ENCODE measurements at regions not wholly inside any gene's neighbourhood (a gene's known extent, or its start where the extent isn't known, plus 50 kb on each side); places are given as distances from the start of the nearest gene placed in this dataset.

DNA sequence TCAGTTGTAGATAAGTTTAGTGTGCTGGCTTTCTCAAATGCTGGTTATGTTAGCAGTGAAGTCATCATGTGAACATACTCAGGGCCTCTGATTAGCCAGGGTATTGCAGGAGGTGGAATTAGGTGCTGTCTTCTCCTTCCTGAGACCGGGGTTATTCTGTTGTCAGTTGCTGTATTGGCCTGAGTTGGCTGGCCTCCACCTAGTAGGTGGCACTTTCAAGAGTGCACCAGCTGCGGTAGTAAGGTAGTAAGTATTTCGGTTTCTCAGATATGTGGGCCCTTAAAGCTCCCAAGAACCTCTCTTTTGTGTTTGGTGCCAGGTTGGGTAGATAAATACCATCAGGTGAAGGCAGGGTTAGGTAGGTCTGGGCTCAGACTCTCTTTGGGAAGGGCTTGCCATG, 1430.5 kb upstream of the CELF4 start:
- FAIRE-seq (no peak), DNase-seq (no peak)
- H3K36me3 ChIP-seq (ENCODE audit: control insufficient read depth in 2 of 3, insufficient read depth in 3 of 3, low read length in 3 of 3): no peaks in the 10 kb centered on the region
- no peak overlapping the region for H3K4me3 ChIP-seq (ENCODE audit: low read length in 3 of 3)
- TF ChIP-seq, protein P1, sequence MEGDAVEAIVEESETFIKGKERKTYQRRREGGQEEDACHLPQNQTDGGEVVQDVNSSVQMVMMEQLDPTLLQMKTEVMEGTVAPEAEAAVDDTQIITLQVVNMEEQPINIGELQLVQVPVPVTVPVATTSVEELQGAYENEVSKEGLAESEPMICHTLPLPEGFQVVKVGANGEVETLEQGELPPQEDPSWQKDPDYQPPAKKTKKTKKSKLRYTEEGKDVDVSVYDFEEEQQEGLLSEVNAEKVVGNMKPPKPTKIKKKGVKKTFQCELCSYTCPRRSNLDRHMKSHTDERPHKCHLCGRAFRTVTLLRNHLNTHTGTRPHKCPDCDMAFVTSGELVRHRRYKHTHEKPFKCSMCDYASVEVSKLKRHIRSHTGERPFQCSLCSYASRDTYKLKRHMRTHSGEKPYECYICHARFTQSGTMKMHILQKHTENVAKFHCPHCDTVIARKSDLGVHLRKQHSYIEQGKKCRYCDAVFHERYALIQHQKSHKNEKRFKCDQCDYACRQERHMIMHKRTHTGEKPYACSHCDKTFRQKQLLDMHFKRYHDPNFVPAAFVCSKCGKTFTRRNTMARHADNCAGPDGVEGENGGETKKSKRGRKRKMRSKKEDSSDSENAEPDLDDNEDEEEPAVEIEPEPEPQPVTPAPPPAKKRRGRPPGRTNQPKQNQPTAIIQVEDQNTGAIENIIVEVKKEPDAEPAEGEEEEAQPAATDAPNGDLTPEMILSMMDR (IDR thresholded peaks at IDR 0.05; ENCODE audit: borderline replicate concordance, extremely low read depth, insufficient read depth): no peak
- H3K27me3 ChIP-seq (ENCODE audit: control insufficient read depth, insufficient read depth, low read length): no peaks in the 10 kb centered on the region
- no peaks in the 10 kb centered on the region for H3K4me1 ChIP-seq (ENCODE audit: control insufficient read depth in 2 of 3, insufficient read depth in 2 of 3, low read depth in 1 of 3, low read length in 3 of 3)
- no peak overlapping the region for H3K9ac ChIP-seq (ENCODE audit: low read length in 3 of 3)
- H3K27ac ChIP-seq (ENCODE audit: low read depth in 2 of 2, low read length in 2 of 2): no peak overlapping the region
- H3K9me3 ChIP-seq (ENCODE audit: control insufficient read depth in 2 of 3, insufficient read depth in 1 of 3, low read length in 3 of 3): no peaks in the 10 kb centered on the region
- intact Hi-C loops (cut with DNase I): no loop called here

- TF ChIP-seq, protein P1 (IDR thresholded peaks at IDR 0.05; ENCODE audit: borderline replicate concordance, extremely low read depth, insufficient read depth): no peak
- DNase-seq: no peak
- H3K27me3 ChIP-seq (ENCODE audit: control insufficient read depth, insufficient read depth, low read length): no peaks in the 10 kb centered on the region
- H3K9ac ChIP-seq (ENCODE audit: low read length in 3 of 3): no peak overlapping the region
- H3K9me3 ChIP-seq (ENCODE audit: control insufficient read depth in 2 of 3, insufficient read depth in 1 of 3, low read length in 3 of 3): no peaks in the 10 kb centered on the region
- H3K36me3 ChIP-seq (ENCODE audit: control insufficient read depth in 2 of 3, insufficient read depth in 3 of 3, low read length in 3 of 3): no peaks in the 10 kb centered on the region
- no peak for FAIRE-seq
- H3K4me1 ChIP-seq (ENCODE audit: control insufficient read depth in 2 of 3, insufficient read depth in 2 of 3, low read depth in 1 of 3, low read length in 3 of 3): no peaks in the 10 kb centered on the region
- intact Hi-C loops (cut with DNase I): no loop called here
- H3K27ac ChIP-seq (ENCODE audit: low read depth in 2 of 2, low read length in 2 of 2): no peak overlapping the region
- H3K4me3 ChIP-seq (ENCODE audit: low read length in 3 of 3): no peak overlapping the region
These were observed 1427.7 kb upstream of the CELF4 start for GRCh38 chr18:38993342-38993741.

DNA sequence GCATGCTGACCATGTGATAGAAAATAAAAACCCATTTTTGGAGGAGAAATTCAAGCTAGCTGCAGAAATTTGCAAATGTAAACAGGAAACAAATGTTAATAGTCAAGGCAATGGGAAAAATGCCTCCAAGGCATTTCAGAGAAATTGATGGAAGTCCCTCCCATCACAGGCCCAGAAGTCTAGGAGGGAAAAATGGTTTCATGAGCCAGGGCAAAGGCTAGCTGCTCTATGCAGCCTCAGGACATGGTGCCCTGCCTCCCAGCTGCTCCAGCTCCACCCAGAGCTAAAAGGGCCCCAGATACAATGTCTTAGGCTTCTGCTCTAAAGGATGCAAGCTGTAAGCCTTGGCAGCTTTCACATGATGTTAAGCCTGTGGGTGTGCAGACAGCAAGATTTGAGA, 1419.4 kb upstream of the CELF4 start:
- TF ChIP-seq, protein P1 (IDR thresholded peaks at IDR 0.05; ENCODE audit: borderline replicate concordance, extremely low read depth, insufficient read depth): no peak
- H3K36me3 ChIP-seq (ENCODE audit: control insufficient read depth in 2 of 3, insufficient read depth in 3 of 3, low read length in 3 of 3): no peaks in the 10 kb centered on the region

DNA sequence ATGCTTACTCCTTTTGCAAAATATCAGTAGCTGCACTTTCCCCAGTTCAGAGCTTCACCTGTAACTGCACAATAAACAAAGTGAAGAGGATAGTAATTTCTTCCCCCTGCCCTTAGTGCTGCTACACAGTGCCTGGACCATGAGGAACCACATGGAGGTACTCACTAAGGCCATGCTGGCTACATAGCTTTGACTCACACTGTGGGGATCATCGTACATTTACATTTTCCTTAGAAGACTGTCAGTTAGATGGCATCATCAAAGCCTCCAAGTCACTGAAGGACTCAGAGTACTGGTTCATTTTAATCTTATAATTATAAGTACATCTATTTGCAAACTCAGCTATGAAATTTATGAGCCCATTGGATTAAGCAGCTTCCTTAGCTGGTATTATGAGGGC, 1416.5 kb upstream of the CELF4 start:
- DNase-seq (no peak), FAIRE-seq (no peak)
- H3K4me3 ChIP-seq (ENCODE audit: low read length in 3 of 3): no peak overlapping the region
- TF ChIP-seq, protein P1 (IDR thresholded peaks at IDR 0.05; ENCODE audit: borderline replicate concordance, extremely low read depth, insufficient read depth): no peak
- no peak overlapping the region for H3K9ac ChIP-seq (ENCODE audit: low read length in 3 of 3)
- H3K27ac ChIP-seq (ENCODE audit: low read depth in 2 of 2, low read length in 2 of 2): no peak overlapping the region
- peaks cover 0 to 6% (median 0%) of the 10 kb centered on the region in 3 donors for H3K9me3 ChIP-seq (ENCODE audit: control insufficient read depth in 2 of 3, insufficient read depth in 1 of 3, low read length in 3 of 3)
- no peaks in the 10 kb centered on the region for H3K27me3 ChIP-seq (ENCODE audit: control insufficient read depth, insufficient read depth, low read length)
- no peaks in the 10 kb centered on the region for H3K36me3 ChIP-seq (ENCODE audit: control insufficient read depth in 2 of 3, insufficient read depth in 3 of 3, low read length in 3 of 3)
- no peaks in the 10 kb centered on the region for H3K4me1 ChIP-seq (ENCODE audit: control insufficient read depth in 2 of 3, insufficient read depth in 2 of 3, low read depth in 1 of 3, low read length in 3 of 3)
- intact Hi-C loops (cut with DNase I): no loop called here

More for the DNA sequence above, 1419.4 kb upstream of the CELF4 start:
- H3K4me3 ChIP-seq (ENCODE audit: low read length in 3 of 3): no peak overlapping the region
- no peaks in the 10 kb centered on the region for H3K4me1 ChIP-seq (ENCODE audit: control insufficient read depth in 2 of 3, insufficient read depth in 2 of 3, low read depth in 1 of 3, low read length in 3 of 3)
- DNase-seq (no peak), FAIRE-seq (no peak)
- intact Hi-C loops (cut with DNase I): no loop called here
- no peak overlapping the region for H3K9ac ChIP-seq (ENCODE audit: low read length in 3 of 3)
- no peaks in the 10 kb centered on the region for H3K27me3 ChIP-seq (ENCODE audit: control insufficient read depth, insufficient read depth, low read length)
- no peak overlapping the region for H3K27ac ChIP-seq (ENCODE audit: low read depth in 2 of 2, low read length in 2 of 2)
- H3K9me3 ChIP-seq (ENCODE audit: control insufficient read depth in 2 of 3, insufficient read depth in 1 of 3, low read length in 3 of 3): peaks cover 0 to 6% (median 0%) of the 10 kb centered on the region in 3 donors
